ENCODE measurements at regions not wholly inside any gene's neighbourhood (a gene's known extent, or its start where the extent isn't known, plus 50 kb on each side); places are given as distances from the start of the nearest gene placed in this dataset.

DNA sequence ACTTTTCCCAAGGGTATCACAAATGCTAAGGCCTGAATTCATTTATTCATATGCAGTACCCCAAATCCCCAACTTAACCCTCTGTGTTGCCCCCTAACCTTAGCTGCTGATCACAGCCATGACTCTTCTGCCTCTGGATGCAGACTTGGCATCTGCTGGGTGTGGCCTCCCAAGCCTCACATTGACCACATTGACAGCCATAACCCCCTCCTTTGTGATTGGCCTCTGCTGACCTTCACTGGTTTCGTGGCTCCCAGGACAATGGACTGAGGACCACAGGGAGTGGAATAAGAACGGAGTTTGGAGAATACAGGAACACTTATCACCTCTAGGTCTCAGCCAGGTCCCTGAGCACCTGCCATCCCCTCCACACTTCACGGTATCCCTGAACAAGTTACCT is 123.6 kb upstream of the CPEB2 start:
- peaks cover 0 to 7% (median 0%) of the 10 kb centered on the region in 4 donors for H3K4me1 ChIP-seq
- H3K9me3 ChIP-seq: no peaks in the 10 kb centered on the region
- no peak for TF ChIP-seq EP300 (IDR thresholded peaks at IDR 0.05)
- TF ChIP-seq, protein P1, sequence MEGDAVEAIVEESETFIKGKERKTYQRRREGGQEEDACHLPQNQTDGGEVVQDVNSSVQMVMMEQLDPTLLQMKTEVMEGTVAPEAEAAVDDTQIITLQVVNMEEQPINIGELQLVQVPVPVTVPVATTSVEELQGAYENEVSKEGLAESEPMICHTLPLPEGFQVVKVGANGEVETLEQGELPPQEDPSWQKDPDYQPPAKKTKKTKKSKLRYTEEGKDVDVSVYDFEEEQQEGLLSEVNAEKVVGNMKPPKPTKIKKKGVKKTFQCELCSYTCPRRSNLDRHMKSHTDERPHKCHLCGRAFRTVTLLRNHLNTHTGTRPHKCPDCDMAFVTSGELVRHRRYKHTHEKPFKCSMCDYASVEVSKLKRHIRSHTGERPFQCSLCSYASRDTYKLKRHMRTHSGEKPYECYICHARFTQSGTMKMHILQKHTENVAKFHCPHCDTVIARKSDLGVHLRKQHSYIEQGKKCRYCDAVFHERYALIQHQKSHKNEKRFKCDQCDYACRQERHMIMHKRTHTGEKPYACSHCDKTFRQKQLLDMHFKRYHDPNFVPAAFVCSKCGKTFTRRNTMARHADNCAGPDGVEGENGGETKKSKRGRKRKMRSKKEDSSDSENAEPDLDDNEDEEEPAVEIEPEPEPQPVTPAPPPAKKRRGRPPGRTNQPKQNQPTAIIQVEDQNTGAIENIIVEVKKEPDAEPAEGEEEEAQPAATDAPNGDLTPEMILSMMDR (IDR thresholded peaks at IDR 0.05): no peak
- TF ChIP-seq POLR2A (IDR thresholded peaks at IDR 0.05): no peak
- H3K4me3 ChIP-seq: no peak overlapping the region
- 78 to 79% methylated on average over 3 of the region's 3 CpGs for whole genome bisulfite sequencing, 2 donors
- H3K36me3 ChIP-seq: no peaks in the 10 kb centered on the region
- no peaks in the 10 kb centered on the region for H3K27me3 ChIP-seq
- no peak overlapping the region for H3K27ac ChIP-seq
- DNase-seq (ENCODE audit: low spot score in 2 of 2): no peak

DNA sequence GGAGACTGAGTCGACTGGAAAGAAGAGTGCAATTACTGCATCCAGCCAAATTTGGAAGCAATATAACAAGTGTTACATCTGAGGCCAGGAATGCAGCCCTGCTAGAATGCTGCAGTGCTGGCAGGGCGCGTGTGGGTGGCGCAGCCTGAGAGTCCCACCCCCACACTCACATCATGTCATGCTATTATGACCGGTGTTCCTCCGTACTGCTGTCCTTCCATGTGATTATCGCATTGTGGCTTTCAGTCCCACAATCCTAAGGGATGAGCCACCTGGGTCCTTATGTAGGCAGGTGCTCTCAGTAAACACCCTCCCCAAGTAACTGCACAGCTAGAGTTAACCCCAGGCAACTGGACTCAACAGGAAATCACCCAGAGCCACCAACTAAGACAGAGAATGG is 122.6 kb upstream of the CPEB2 start:
- Histone ChIP-seq H3K27ac (no peak overlapping the region), H3K4me1 (peaks cover 0 to 7% (median 0%) of the 10 kb centered on the region in 4 donors), H3K27me3 (no peaks in the 10 kb centered on the region), H3K9me3 (no peaks in the 10 kb centered on the region), H3K4me3 (no peak overlapping the region), H3K36me3 (no peaks in the 10 kb centered on the region)
- 79 to 87% methylated on average over 5 to 7 of the region's 7 CpGs for WGBS, 2 donors
- TF ChIP-seq EP300 (IDR thresholded peaks at IDR 0.05) (no peak), POLR2A (IDR thresholded peaks at IDR 0.05) (no peak)
- TF ChIP-seq, protein P1 (IDR thresholded peaks at IDR 0.05): no peak
- DNase-seq (ENCODE audit: low spot score in 2 of 2): no peak

DNA sequence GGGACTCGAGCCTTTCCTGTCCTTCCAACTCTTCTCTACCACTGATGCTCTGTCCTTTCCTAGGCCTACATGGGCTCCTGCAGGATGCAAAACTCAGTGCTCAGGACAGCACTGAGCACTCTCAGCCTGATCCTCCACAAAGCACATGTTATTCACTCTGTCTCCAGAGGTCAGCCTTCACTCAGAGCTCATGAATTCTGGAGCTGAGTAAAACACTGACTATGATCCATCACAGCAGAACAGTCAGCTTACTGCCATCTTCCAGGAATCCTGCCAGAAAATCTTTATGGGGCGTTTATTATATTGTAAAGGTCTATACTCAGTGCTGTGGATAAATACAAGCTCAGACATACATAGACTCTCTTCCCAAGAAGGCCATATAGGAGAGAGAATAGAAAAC is 121.5 kb upstream of the CPEB2 start:
- TF ChIP-seq POLR2A (IDR thresholded peaks at IDR 0.05) (no peak), EP300 (IDR thresholded peaks at IDR 0.05) (no peak)
- TF ChIP-seq, protein P1 (IDR thresholded peaks at IDR 0.05): no peak
- H3K9me3 ChIP-seq: no peaks in the 10 kb centered on the region
- H3K4me3 ChIP-seq: no peak overlapping the region
- no peak overlapping the region for H3K27ac ChIP-seq
- no peaks in the 10 kb centered on the region for H3K36me3 ChIP-seq
- 59 to 67% methylated on average over 2 of the region's 2 CpGs for WGBS, 2 donors
- peaks cover 0 to 7% (median 0%) of the 10 kb centered on the region in 4 donors for H3K4me1 ChIP-seq
- no peaks in the 10 kb centered on the region for H3K27me3 ChIP-seq
- DNase-seq (ENCODE audit: low spot score in 2 of 2): no peak

DNA sequence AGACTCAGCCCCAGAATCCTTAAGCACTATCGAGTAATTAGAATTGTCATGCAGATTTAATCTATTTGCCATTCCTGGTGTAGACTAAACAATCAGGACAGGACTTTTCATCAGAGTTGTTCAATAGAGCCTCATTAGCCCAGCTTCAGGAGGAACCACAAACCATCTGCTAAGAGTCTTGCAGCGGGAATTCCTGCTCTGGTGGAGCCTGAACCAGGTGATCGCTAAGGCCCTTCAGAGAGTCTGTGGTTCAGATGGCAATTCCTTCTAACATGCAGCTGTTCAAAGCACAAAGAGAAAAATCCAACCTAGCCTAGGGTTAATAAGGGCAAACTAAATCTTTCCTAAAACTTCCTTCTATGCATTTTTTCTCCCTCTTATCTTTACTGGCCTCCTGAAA is 119.1 kb upstream of the CPEB2 start:
- no peak overlapping the region for H3K4me3 ChIP-seq
- 88 to 92% methylated on average over 3 of the region's 3 CpGs for WGBS, 2 donors

DNA sequence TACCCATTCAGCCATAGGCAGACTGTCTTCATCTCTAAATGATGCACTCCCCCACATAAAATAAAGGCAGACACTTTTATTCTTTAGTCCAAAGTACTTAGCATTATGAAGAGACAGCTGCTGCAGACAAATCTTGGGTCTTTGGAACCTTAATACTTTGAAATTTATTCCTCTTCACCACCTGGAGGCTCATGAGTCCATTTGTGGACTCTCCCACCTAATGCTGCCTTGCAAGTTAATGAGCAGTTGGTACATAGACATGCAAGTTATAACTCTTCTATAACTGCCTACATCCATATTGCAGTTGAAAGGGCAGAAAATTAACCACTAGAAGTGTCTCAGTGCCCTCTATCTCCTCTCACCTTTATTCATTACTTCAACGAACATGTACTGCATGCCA is 118.6 kb upstream of the CPEB2 start:
- DNase-seq (ENCODE audit: low spot score in 2 of 2): no peak
- no peak for TF ChIP-seq POLR2A (IDR thresholded peaks at IDR 0.05)
- no peak for TF ChIP-seq EP300 (IDR thresholded peaks at IDR 0.05)
- TF ChIP-seq, protein P1 (IDR thresholded peaks at IDR 0.05): no peak
- no peaks in the 10 kb centered on the region for H3K36me3 ChIP-seq
- no peaks in the 10 kb centered on the region for H3K27me3 ChIP-seq
- no peaks in the 10 kb centered on the region for H3K4me1 ChIP-seq
- H3K9me3 ChIP-seq: no peaks in the 10 kb centered on the region
- no peak overlapping the region for H3K4me3 ChIP-seq
- no peak overlapping the region for H3K27ac ChIP-seq
- WGBS, 2 donors: 63 to 92% methylated on average over 1 of the region's 1 CpG

More for the DNA sequence above, 119.1 kb upstream of the CPEB2 start:
- Histone ChIP-seq H3K27ac (no peak overlapping the region), H3K4me1 (peaks cover 0 to 1% (median 0%) of the 10 kb centered on the region in 4 donors), H3K27me3 (no peaks in the 10 kb centered on the region), H3K9me3 (no peaks in the 10 kb centered on the region), H3K36me3 (no peaks in the 10 kb centered on the region)
- no peak for DNase-seq (ENCODE audit: low spot score in 2 of 2)
- TF ChIP-seq EP300 (IDR thresholded peaks at IDR 0.05) (no peak), POLR2A (IDR thresholded peaks at IDR 0.05) (no peak)
- TF ChIP-seq, protein P1 (IDR thresholded peaks at IDR 0.05): no peak

Measured in tibial nerve (tissue), 4 donors.